IMR-90 (cell line): ENCODE measurements at regions not wholly inside any gene's neighbourhood (a gene's known extent, or its start where the extent isn't known, plus 50 kb on each side); places are given as distances from the start of the nearest gene placed in this dataset.

ENCODE experiments used
- ATAC-seq: fragments of 200-7000 bp; cut with Tn5 transposase; 2 replicates; pipeline ENCODE4 v1.9.1; 2020; ENCODE audit warnings: low read depth, mild to moderate bottlenecking, moderate library complexity
- BruUV-seq: library from RNA; stranded (reverse); fragments of 400-500 nt; replicated peaks from 2 replicates; lab custom pipeline; 2021; lab: Mats Ljungman, UMichigan
- CTCF ChIA-PET: fragments of 300-600 bp; formaldehyde crosslinking; extraction: SDS; loops from one replicate; lab custom pipeline; 2021; ENCODE audit warnings: antibody characterized with exemption; lab: Yijun Ruan, JAX
- POLR2A ChIA-PET: fragments of 300-600 bp; sonication (Branson Sonifier 250); formaldehyde crosslinking; loops from one replicate; lab custom pipeline; 2022; ENCODE audit warnings: antibody characterized with exemption; ENCODE audit not compliant: unreplicated experiment; lab: Charles Lee
- DNase-seq: peaks from one replicate; pipeline ENCODE4 v3.0.0; 2013
- H2AFZ ChIP-seq: replicated peaks from 2 replicates; pipeline ENCODE3; 2013; ENCODE audit warnings: low read length, mild to moderate bottlenecking; ENCODE audit not compliant: poor library complexity
- H2AK5ac ChIP-seq: 2 replicates; pipeline ENCODE4 v1.6.1; 2013; ENCODE audit warnings: low read depth, low read length, inconsistent platforms
- H2AK9ac ChIP-seq: replicated peaks from 2 replicates; pipeline ENCODE3; 2013; ENCODE audit warnings: mild to moderate bottlenecking, low read depth, low read length, moderate library complexity; ENCODE audit not compliant: poor library complexity
- H2BK120ac ChIP-seq: 2 replicates; pipeline ENCODE4 v1.6.1; 2013; ENCODE audit warnings: low read depth, low read length, inconsistent platforms
- H2BK15ac ChIP-seq: 3 replicates; pipeline ENCODE4 v1.6.1; 2013; ENCODE audit warnings: low read depth, low read length, inconsistent platforms
- H2BK20ac ChIP-seq: 2 replicates; pipeline ENCODE4 v1.6.1; 2013; ENCODE audit warnings: low read depth, mild to moderate bottlenecking, inconsistent platforms, low read length, moderate library complexity
- H2BK5ac ChIP-seq: 2 replicates; pipeline ENCODE4 v1.6.1; 2013; ENCODE audit warnings: mild to moderate bottlenecking, low read depth, low read length, inconsistent platforms; ENCODE audit not compliant: poor library complexity, severe bottlenecking
- H3K14ac ChIP-seq: replicated peaks from 2 replicates; pipeline ENCODE4 v1.6.1; 2013; ENCODE audit warnings: low read depth, low read length, inconsistent platforms
- H3K18ac ChIP-seq: 2 replicates; pipeline ENCODE4 v1.6.1; 2013; ENCODE audit warnings: low read depth, low read length, control low read depth
- H3K23ac ChIP-seq: 2 replicates; pipeline ENCODE4 v1.6.1; 2013; ENCODE audit warnings: low read depth, low read length, inconsistent platforms
- H3K27ac ChIP-seq: 2 replicates; pipeline ENCODE4 v1.5.1; 2013; ENCODE audit warnings: mild to moderate bottlenecking, control low read depth, low read length; ENCODE audit not compliant: insufficient read depth
- H3K27me3 ChIP-seq: 2 replicates; pipeline ENCODE4 v1.6.1; 2013; ENCODE audit warnings: low read length; ENCODE audit not compliant: control insufficient read depth, insufficient read depth
- H3K36me3 ChIP-seq: 2 replicates; pipeline ENCODE4 v1.6.1; 2013; ENCODE audit warnings: low read length, mixed read lengths; ENCODE audit not compliant: control insufficient read depth, insufficient read depth
- H3K4ac ChIP-seq: 2 replicates; pipeline ENCODE4 v1.6.1; 2013; ENCODE audit warnings: low read depth, low read length, inconsistent platforms
- H3K4me1 ChIP-seq: 2 replicates; pipeline ENCODE4 v1.6.1; 2013; ENCODE audit warnings: low read length, mixed read lengths; ENCODE audit not compliant: control insufficient read depth, insufficient read depth
- H3K4me2 ChIP-seq: 2 replicates; pipeline ENCODE4 v1.6.1; 2013; ENCODE audit warnings: low read depth, mild to moderate bottlenecking, control low read depth, low read length, moderate library complexity
- H3K4me3 ChIP-seq: 2 replicates; pipeline ENCODE4 v1.5.1; 2013; ENCODE audit warnings: low read depth, mild to moderate bottlenecking, control low read depth, low read length, moderate library complexity; ENCODE audit not compliant: insufficient read depth
- H3K56ac ChIP-seq: 2 replicates; pipeline ENCODE4 v1.6.1; 2013; ENCODE audit warnings: low read length, inconsistent platforms; ENCODE audit not compliant: insufficient read depth; ENCODE audit errors: extremely low read depth
- H3K79me1 ChIP-seq, 2 experiments: 2 replicates each; pipeline ENCODE4 v1.6.1; 2013; ENCODE audit warnings: low read length in 2 of 2, inconsistent platforms in 1 of 2, low read depth in 1 of 2
- H3K9ac ChIP-seq: 2 replicates; pipeline ENCODE4 v1.6.1; 2013; ENCODE audit warnings: low read depth, low read length, control low read depth
- H3K9me1 ChIP-seq: 2 replicates; pipeline ENCODE4 v1.6.1; 2013; ENCODE audit warnings: low read length, inconsistent platforms; ENCODE audit not compliant: insufficient read depth
- H3K9me3 ChIP-seq: 2 replicates; pipeline ENCODE4 v1.6.1; 2013; ENCODE audit warnings: low read length; ENCODE audit not compliant: control insufficient read depth, insufficient read depth
- H4K20me1 ChIP-seq: 2 replicates; pipeline ENCODE4 v1.6.1; 2013; ENCODE audit warnings: low read length, inconsistent platforms; ENCODE audit not compliant: insufficient read depth
- H4K5ac ChIP-seq: 2 replicates; pipeline ENCODE4 v1.6.1; 2013; ENCODE audit warnings: mild to moderate bottlenecking, low read depth, low read length, control low read depth
- H4K8ac ChIP-seq, 2 experiments: 2 replicates each; pipeline ENCODE4 v1.6.1; 2013; ENCODE audit warnings: low read depth in 2 of 2, low read length in 2 of 2, control low read depth in 1 of 2, inconsistent platforms in 1 of 2
- H4K91ac ChIP-seq: 2 replicates; pipeline ENCODE4 v1.6.1; 2013; ENCODE audit warnings: low read depth, low read length, inconsistent platforms; ENCODE audit not compliant: insufficient read depth
- BHLHE40 ChIP-seq: fragments of 150-350 bp; IDR thresholded peaks from 2 replicates; pipeline ENCODE4 v1.6.1; 2016; ENCODE audit warnings: mild to moderate bottlenecking, low read depth, low read length
- CEBPB ChIP-seq: IDR thresholded peaks from 2 replicates; pipeline ENCODE4 v1.6.1; 2012; ENCODE audit warnings: low read depth, low read length, improper control_type of control experiment
- CHD1 ChIP-seq: IDR thresholded peaks from 2 replicates; pipeline ENCODE4 v1.6.1; 2012; ENCODE audit warnings: low read depth, low read length, improper control_type of control experiment
- FOS ChIP-seq: fragments of 150-350 bp; IDR thresholded peaks from 2 replicates; pipeline ENCODE4 v1.6.1; 2016; ENCODE audit warnings: low read depth, low read length
- MAZ ChIP-seq: IDR thresholded peaks from 2 replicates; pipeline ENCODE4 v1.6.1; 2012; ENCODE audit warnings: low read depth, mild to moderate bottlenecking, low read length, improper control_type of control experiment, moderate library complexity, borderline replicate concordance
- MXI1 ChIP-seq: IDR thresholded peaks from 2 replicates; pipeline ENCODE4 v1.6.1; 2012; ENCODE audit warnings: low read depth, mild to moderate bottlenecking, low read length, moderate library complexity, borderline replicate concordance
- NFE2L2 ChIP-seq: fragments of 150-350 bp; IDR thresholded peaks from 2 replicates; pipeline ENCODE4 v1.6.1; 2016; ENCODE audit warnings: low read depth, mild to moderate bottlenecking, low read length
- RCOR1 ChIP-seq: IDR thresholded peaks from 2 replicates; pipeline ENCODE4 v1.6.1; 2012; ENCODE audit warnings: mild to moderate bottlenecking, low read length, improper control_type of control experiment; ENCODE audit not compliant: insufficient replicate concordance
- RFX5 ChIP-seq: IDR thresholded peaks from 2 replicates; pipeline ENCODE4 v1.8.0; 2012; ENCODE audit warnings: low read depth, mild to moderate bottlenecking, low read length, moderate library complexity
- SMC3 ChIP-seq: fragments of 150-350 bp; IDR thresholded peaks from 2 replicates; pipeline ENCODE4 v1.6.1; 2016; ENCODE audit warnings: low read depth, mild to moderate bottlenecking, antibody characterized with exemption, low read length, moderate library complexity
- WGBS, 2 experiments: methylation state at CpG; one replicate each; pipeline versions ENCODE4 v1.1.5 to v1.1.7; 2013; ENCODE audit warnings: missing lambda C conversion rate in 2 of 2; ENCODE audit not compliant: insufficient read length in 1 of 2; ENCODE audit errors: extremely low coverage in 2 of 2; 5-methylcytosine and 5-hydroxymethylcytosine counted together
- dilution Hi-C: fragments of 300-500 bp; cut with HindIII; formaldehyde crosslinking; loops from one replicate; pipeline ENCODE4 v1.14.3; 2018; ENCODE audit warnings: low sequenced_read_pairs; ENCODE audit not compliant: unreplicated experiment
- in situ Hi-C: fragments of 300-500 bp; cut with MboI; formaldehyde crosslinking; loops from 3 replicates; pipeline ENCODE4 v1.14.3; 2019; ENCODE audit warnings: low sequenced_read_pairs, inconsistent platforms, mixed read lengths
- intact Hi-C: fragments of 100-400 bp; cut with micrococcal nuclease; formaldehyde crosslinking; loops from 2 replicates; pipeline ENCODE4 v1.10.0; 2022

DNA sequence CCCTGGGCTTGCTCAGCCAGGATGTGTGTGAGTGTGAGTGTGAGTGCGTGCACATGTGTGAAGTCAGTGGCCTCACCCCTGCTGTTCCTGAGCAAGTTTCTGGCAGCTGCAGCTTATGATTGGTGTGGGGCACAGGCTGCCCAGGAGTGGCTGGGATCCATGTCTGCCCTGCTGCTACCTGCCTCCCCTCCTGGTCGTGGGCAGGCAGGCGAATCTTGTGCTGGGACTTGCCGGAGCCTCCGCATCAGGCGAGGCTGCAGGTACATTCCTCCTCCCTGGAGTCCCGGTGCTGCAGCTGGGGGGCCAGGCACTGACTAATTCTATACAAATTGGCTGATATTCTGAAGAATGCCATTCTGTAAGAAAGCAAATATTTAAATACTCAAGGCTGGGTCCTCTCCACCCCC, 85.6 kb upstream of the WNT4 start:
- ChIA-PET POLR2A (no interaction called here), CTCF (no interaction called here)
- Histone ChIP-seq H4K91ac (no peak overlapping the region), H3K27me3 (peaks cover 46% of the 10 kb centered on the region), H4K5ac (no peak overlapping the region), H2AFZ (no peak overlapping the region), H2BK20ac (no peak overlapping the region), H3K4me3 (no peak overlapping the region), H3K9me1 (no peaks in the 10 kb centered on the region), H4K8ac (no peak overlapping the region), H3K18ac (no peak overlapping the region), H3K56ac (no peak overlapping the region), H3K36me3 (no peaks in the 10 kb centered on the region), H2BK5ac (no peak overlapping the region), H2BK120ac (no peak overlapping the region), H4K20me1 (no peaks in the 10 kb centered on the region), H2AK5ac (no peak overlapping the region), H2AK9ac (no peak overlapping the region), H3K9me3 (peaks cover 3% of the 10 kb centered on the region), H3K27ac (no peak overlapping the region), H3K4ac (no peak overlapping the region), H3K4me2 (no peak overlapping the region), H3K14ac (no peak overlapping the region), H3K79me1 (no peaks in the 10 kb centered on the region), H2BK15ac (no peak overlapping the region), H3K23ac (no peak overlapping the region), H3K4me1 (no peaks in the 10 kb centered on the region), H3K9ac (no peak overlapping the region)
- dilution Hi-C loops (no loop called here), in situ Hi-C loops (no loop called here), intact Hi-C loops (no loop called here)
- TF ChIP-seq MXI1 (no peak), MAZ (no peak), RCOR1 (no peak), CEBPB (no peak), CHD1 (no peak), BHLHE40 (no peak), RFX5 (no peak), NFE2L2 (no peak), SMC3 (no peak), FOS (no peak)
- 100% methylated on average over 1 of the region's 7 CpGs; no CpG with 5 or more reads in 1 of the 2 experiments for WGBS, 2 experiments
- no peak for DNase-seq
- no TSS peak for BruUV-seq
- no peak for ATAC-seq
